GM18505 (cell line): ENCODE measurements at regions not wholly inside any gene's neighbourhood (a gene's known extent, or its start where the extent isn't known, plus 50 kb on each side); places are given as distances from the start of the nearest gene placed in this dataset.
A peak's percentile ranks its signal among the peaks of the same experiment; 100 is the strongest.

Experiments used
- ATAC-seq: cut with Tn5 transposase; IDR thresholded peaks from one replicate; pipeline ENCODE4 v1.9.1; 2021; ENCODE audit not compliant: unreplicated experiment
- POLR2A ChIP-seq: IDR thresholded peaks from 4 replicates; pipeline ENCODE4 v1.6.1; 2011; ENCODE audit warnings: borderline replicate concordance; ENCODE audit not compliant: insufficient read depth, insufficient read length; ENCODE audit errors: extremely low read depth

GRCh38 chr12:27907766-27908165 lies 64.8 kb downstream of the PTHLH start:
- no peak for ATAC-seq
- no peak for TF ChIP-seq POLR2A

DNA sequence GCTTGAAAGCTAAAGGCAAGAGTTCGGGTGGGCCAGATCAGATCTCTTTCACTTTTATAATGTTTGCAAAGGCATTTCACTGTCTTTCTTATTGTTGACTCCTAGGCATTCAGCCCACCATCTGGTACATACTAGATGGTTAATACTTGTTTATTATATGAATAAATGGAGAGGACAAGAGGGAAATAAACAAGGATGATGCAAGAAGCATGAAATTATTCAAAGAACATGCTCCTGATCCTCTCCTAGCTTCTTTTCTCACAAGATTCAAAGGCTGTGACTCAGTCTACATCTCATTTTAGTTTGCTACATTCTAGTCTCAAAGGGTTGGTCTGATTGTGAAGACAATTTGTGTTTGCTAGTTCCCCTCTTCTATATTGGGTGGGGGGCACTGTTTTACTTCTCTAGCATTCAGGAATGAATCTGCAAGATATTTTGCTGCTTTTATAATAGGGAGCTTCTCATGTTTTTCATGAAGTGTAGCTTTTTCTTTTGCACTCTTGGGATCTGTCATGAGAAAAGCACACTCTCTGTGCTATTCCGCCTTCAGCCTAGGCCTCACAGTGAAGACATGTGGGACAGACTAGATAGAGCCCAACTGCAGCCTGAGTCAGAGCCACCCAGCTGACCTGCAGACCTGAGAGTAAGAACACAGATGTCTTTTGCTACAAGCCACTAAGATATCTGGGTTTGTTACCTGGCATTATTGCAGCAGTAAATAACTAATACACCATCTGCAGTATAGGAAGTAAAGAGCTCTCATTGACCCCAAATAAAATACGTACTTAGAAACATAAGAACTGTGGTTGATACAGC lies 65.7 kb downstream of the PTHLH start:
- no peak for ATAC-seq
- no peak for TF ChIP-seq POLR2A

- no peak for TF ChIP-seq POLR2A
- ATAC-seq, result no peak
These were observed 66.4 kb downstream of the PTHLH start for GRCh38 chr12:27906127-27906500.

- TF ChIP-seq POLR2A, result no peak
- no peak for ATAC-seq
These were observed 67.0 kb downstream of the PTHLH start for GRCh38 chr12:27905285-27906126.

- ATAC-seq, result no peak
- TF ChIP-seq POLR2A, result no peak
These were observed 69.9 kb downstream of the PTHLH start for GRCh38 chr12:27902651-27903050.

DNA sequence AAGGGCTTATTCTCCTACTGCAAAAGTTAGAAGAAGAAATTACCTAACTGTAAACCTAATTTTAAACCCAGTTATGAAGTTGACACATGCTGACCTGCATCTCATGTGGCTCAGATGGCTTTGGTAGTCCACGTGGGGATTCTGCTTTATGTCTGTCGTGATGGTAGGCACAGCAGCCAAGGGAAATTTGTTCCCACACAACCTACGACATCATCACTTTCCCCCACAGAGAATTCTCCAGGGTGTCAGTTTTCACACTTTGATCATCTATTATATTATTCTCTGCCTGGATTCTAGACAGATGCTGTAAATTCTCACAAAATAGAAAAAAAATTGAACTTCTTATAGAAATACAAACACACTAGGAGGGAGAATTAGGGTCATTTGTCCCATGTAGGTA lies 70.6 kb downstream of the PTHLH start:
- ATAC-seq, result no peak
- no peak for TF ChIP-seq POLR2A

- TF ChIP-seq POLR2A, result no peak
- ATAC-seq, result peak; percentile 73
These were observed 71.3 kb downstream of the PTHLH start for GRCh38 chr12:27900920-27901879.

GRCh38 chr12:27899151-27899661 lies 73.3 kb downstream of the PTHLH start:
- ATAC-seq, result no peak
- TF ChIP-seq POLR2A, result no peak

- no peak for TF ChIP-seq POLR2A
- ATAC-seq, result no peak
These were observed 74.5 kb downstream of the PTHLH start for GRCh38 chr12:27898022-27898421.

DNA sequence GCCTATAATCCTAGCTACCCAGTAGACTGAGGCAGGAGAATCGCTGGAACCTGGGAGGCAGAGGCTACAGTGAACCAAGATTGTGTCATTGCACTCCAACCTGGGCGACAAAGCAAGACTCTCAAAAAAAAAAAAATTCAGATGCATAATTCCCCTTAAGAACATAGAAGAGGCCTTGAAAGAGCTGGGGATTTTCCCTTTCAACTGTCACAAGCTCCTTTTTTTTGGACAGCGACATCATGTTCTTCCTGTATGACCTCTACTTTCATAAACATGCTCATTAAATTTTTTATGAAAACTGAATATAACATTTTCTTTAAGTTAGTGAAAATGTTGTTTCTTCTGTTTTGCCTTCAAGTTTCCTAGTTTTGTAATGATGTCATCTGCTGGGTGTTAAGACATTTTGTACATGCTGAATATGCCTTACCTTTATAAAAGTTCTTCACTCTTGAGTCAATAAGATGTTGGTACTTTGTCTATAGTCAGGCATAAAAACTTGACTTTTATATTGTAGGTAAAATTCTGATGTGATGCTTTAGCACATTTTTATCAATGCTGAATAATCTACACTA lies 76.0 kb downstream of the PTHLH start:
- no peak for ATAC-seq
- TF ChIP-seq POLR2A, result no peak

- no peak for TF ChIP-seq POLR2A
- ATAC-seq, result no peak
These were observed 78.2 kb downstream of the PTHLH start for GRCh38 chr12:27894309-27894708.

DNA sequence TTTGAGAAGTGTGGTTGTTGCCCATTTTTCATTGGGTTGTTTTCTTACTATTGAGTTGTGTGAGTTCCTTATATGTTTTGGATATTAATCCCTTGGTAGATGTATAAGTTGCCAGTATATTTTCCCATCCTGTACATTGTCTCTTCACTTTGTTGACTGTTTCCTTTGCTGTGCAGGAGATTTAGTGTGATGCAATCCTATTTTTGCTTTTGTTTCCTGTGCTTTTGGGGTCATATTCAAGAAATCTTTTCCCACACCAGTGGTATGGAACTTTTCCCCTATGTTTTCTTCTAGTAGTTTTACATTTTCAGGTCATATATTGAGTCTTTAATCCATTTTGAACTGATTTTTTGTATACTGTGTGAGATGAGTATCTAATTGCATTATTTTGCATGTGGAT lies 92.8 kb downstream of the PTHLH start:
- ATAC-seq, result no peak
- TF ChIP-seq POLR2A, result no peak
